ENCODE measurements at regions not wholly inside any gene's neighbourhood (a gene's known extent, or its start where the extent isn't known, plus 50 kb on each side); places are given as distances from the start of the nearest gene placed in this dataset.

GRCh38 chr2:104904889-104905288, 51.0 kb downstream of the POU3F3 start:
- no peak for TF ChIP-seq CTCF (IDR thresholded peaks at IDR 0.05; ENCODE audit: poor library complexity, severe bottlenecking)
- H3K4me3 ChIP-seq (ENCODE audit: severe bottlenecking): no peak overlapping the region
- ATAC-seq (ENCODE audit: low read depth): no peak
- no peak for DNase-seq (ENCODE audit: low spot score)
- H3K9me3 ChIP-seq (ENCODE audit: severe bottlenecking): no peaks in the 10 kb centered on the region
- H3K4me1 ChIP-seq (ENCODE audit: insufficient read depth, poor library complexity, severe bottlenecking): no peaks in the 10 kb centered on the region
- H3K27ac ChIP-seq (ENCODE audit: poor library complexity, severe bottlenecking): no peak overlapping the region
- peaks cover 17% of the 10 kb centered on the region for H3K27me3 ChIP-seq (ENCODE audit: insufficient read depth, poor library complexity, severe bottlenecking)
- no peaks in the 10 kb centered on the region for H3K36me3 ChIP-seq (ENCODE audit: low read depth)

- ATAC-seq (ENCODE audit: low read depth): no peak
- Histone ChIP-seq H3K36me3 (ENCODE audit: low read depth) (no peaks in the 10 kb centered on the region), H3K27me3 (ENCODE audit: insufficient read depth, poor library complexity, severe bottlenecking) (peaks cover 9% of the 10 kb centered on the region), H3K9me3 (ENCODE audit: severe bottlenecking) (no peaks in the 10 kb centered on the region), H3K4me1 (ENCODE audit: insufficient read depth, poor library complexity, severe bottlenecking) (no peaks in the 10 kb centered on the region), H3K4me3 (ENCODE audit: severe bottlenecking) (no peak overlapping the region), H3K27ac (ENCODE audit: poor library complexity, severe bottlenecking) (no peak overlapping the region)
- no peak for TF ChIP-seq CTCF (IDR thresholded peaks at IDR 0.05; ENCODE audit: poor library complexity, severe bottlenecking)
- DNase-seq (ENCODE audit: low spot score): no peak
Observed at GRCh38 chr2:104909317-104909716, 55.4 kb downstream of the POU3F3 start.

GRCh38 chr2:104914509-104914908, 60.6 kb downstream of the POU3F3 start:
- Histone ChIP-seq H3K27me3 (ENCODE audit: insufficient read depth, poor library complexity, severe bottlenecking) (no peaks in the 10 kb centered on the region), H3K27ac (ENCODE audit: poor library complexity, severe bottlenecking) (no peak overlapping the region), H3K4me1 (ENCODE audit: insufficient read depth, poor library complexity, severe bottlenecking) (no peaks in the 10 kb centered on the region), H3K9me3 (ENCODE audit: severe bottlenecking) (no peaks in the 10 kb centered on the region), H3K36me3 (ENCODE audit: low read depth) (no peaks in the 10 kb centered on the region), H3K4me3 (ENCODE audit: severe bottlenecking) (no peak overlapping the region)
- DNase-seq (ENCODE audit: low spot score) (no peak), ATAC-seq (ENCODE audit: low read depth) (no peak)
- no peak for TF ChIP-seq CTCF (IDR thresholded peaks at IDR 0.05; ENCODE audit: poor library complexity, severe bottlenecking)

GRCh38 chr2:104915107-104915793, 61.3 kb downstream of the POU3F3 start:
- H3K27me3 ChIP-seq (ENCODE audit: insufficient read depth, poor library complexity, severe bottlenecking): no peaks in the 10 kb centered on the region
- no peak for DNase-seq (ENCODE audit: low spot score)
- no peak overlapping the region for H3K4me3 ChIP-seq (ENCODE audit: severe bottlenecking)
- no peak for ATAC-seq (ENCODE audit: low read depth)
- H3K27ac ChIP-seq (ENCODE audit: poor library complexity, severe bottlenecking): no peak overlapping the region
- no peaks in the 10 kb centered on the region for H3K4me1 ChIP-seq (ENCODE audit: insufficient read depth, poor library complexity, severe bottlenecking)
- H3K9me3 ChIP-seq (ENCODE audit: severe bottlenecking): no peaks in the 10 kb centered on the region
- no peak for TF ChIP-seq CTCF (IDR thresholded peaks at IDR 0.05; ENCODE audit: poor library complexity, severe bottlenecking)
- no peaks in the 10 kb centered on the region for H3K36me3 ChIP-seq (ENCODE audit: low read depth)

GRCh38 chr2:104919127-104919526, 65.2 kb downstream of the POU3F3 start:
- no peaks in the 10 kb centered on the region for H3K9me3 ChIP-seq (ENCODE audit: severe bottlenecking)
- no peaks in the 10 kb centered on the region for H3K4me1 ChIP-seq (ENCODE audit: insufficient read depth, poor library complexity, severe bottlenecking)
- no peak for TF ChIP-seq CTCF (IDR thresholded peaks at IDR 0.05; ENCODE audit: poor library complexity, severe bottlenecking)
- H3K4me3 ChIP-seq (ENCODE audit: severe bottlenecking): no peak overlapping the region
- no peak for DNase-seq (ENCODE audit: low spot score)
- peaks cover 3% of the 10 kb centered on the region for H3K27me3 ChIP-seq (ENCODE audit: insufficient read depth, poor library complexity, severe bottlenecking)
- no peak for ATAC-seq (ENCODE audit: low read depth)
- H3K36me3 ChIP-seq (ENCODE audit: low read depth): no peaks in the 10 kb centered on the region
- H3K27ac ChIP-seq (ENCODE audit: poor library complexity, severe bottlenecking): no peak overlapping the region
